Activated T-cell treated with anti-CD3 and anti-CD28 coated beads, Interleukin-2, amount 50 U/mL, for 72 hours (primary cell): ENCODE measurements at regions not wholly inside any gene's neighbourhood (a gene's known extent, or its start where the extent isn't known, plus 50 kb on each side); places are given as distances from the start of the nearest gene placed in this dataset.
A peak's percentile ranks its signal among the peaks of the same experiment; 100 is the strongest.

ENCODE experiments used
- ATAC-seq, 2 donors: fragments of 150-1000 bp; cut with Tn5 transposase; replicated peaks in 1 of 2; 2 replicates each; pipeline ENCODE4 v1.10.0; 2021; ENCODE audit warnings: moderate library complexity in 2 of 2, mild to moderate bottlenecking in 1 of 2
- DNase-seq, 2 donors: peaks; one replicate each; pipeline ENCODE4 v3.0.0; 2021 to 2022; ENCODE audit warnings: mixed read lengths in 1 of 2
- H3K27ac Mint-ChIP-seq: one replicate; pipeline ENCODE4 v1.8.0; 2022; ENCODE audit warnings: mild to moderate bottlenecking, moderate library complexity, mixed read lengths
- H3K27me3 Mint-ChIP-seq: one replicate; pipeline ENCODE4 v1.8.0; 2022; ENCODE audit warnings: low read depth, mixed read lengths
- H3K36me3 Mint-ChIP-seq, 2 donors: one replicate each; pipeline ENCODE4 v1.8.0; 2022; ENCODE audit warnings: mixed read lengths in 2 of 2, mild to moderate bottlenecking in 1 of 2; ENCODE audit not compliant: insufficient read depth in 2 of 2
- H3K4me1 Mint-ChIP-seq: one replicate; pipeline ENCODE4 v1.8.0; 2022; ENCODE audit warnings: low read depth, mixed read lengths
- H3K4me3 Mint-ChIP-seq, 2 donors: one replicate each; pipeline ENCODE4 v1.8.0; 2022; ENCODE audit warnings: mild to moderate bottlenecking in 2 of 2, mixed read lengths in 2 of 2, moderate library complexity in 2 of 2
- H3K9me3 Mint-ChIP-seq, 2 donors: one replicate each; pipeline ENCODE4 v1.8.0; 2022; ENCODE audit warnings: mixed read lengths in 2 of 2

- Mint-ChIP-seq H3K27ac (no peak overlapping the region), H3K36me3 (no peaks in the 10 kb centered on the region), H3K9me3 (peaks cover 0 to 2% of the 10 kb centered on the region in 2 donors), H3K4me1 (no peaks in the 10 kb centered on the region), H3K4me3 (no peak overlapping the region), H3K27me3 (no peaks in the 10 kb centered on the region)
- DNase-seq (no peak), ATAC-seq (no peak)
These were observed 328.6 kb upstream of the SYNCRIP start for GRCh38 chr6:85971238-85971637.

GRCh38 chr6:85966828-85967227 is 324.1 kb upstream of the SYNCRIP start:
- H3K9me3 Mint-ChIP-seq = no peaks in the 10 kb centered on the region
- ATAC-seq (no peak), DNase-seq (no peak)
- no peak overlapping the region for H3K4me3 Mint-ChIP-seq
- no peaks in the 10 kb centered on the region for H3K27me3 Mint-ChIP-seq
- H3K27ac Mint-ChIP-seq = no peak overlapping the region
- H3K4me1 Mint-ChIP-seq = no peaks in the 10 kb centered on the region
- H3K36me3 Mint-ChIP-seq = no peaks in the 10 kb centered on the region

- H3K9me3 Mint-ChIP-seq = peaks cover 0 to 5% of the 10 kb centered on the region in 2 donors
- no peaks in the 10 kb centered on the region for H3K4me1 Mint-ChIP-seq
These were observed 319.1 kb upstream of the SYNCRIP start for GRCh38 chr6:85961746-85962145.

GRCh38 chr6:85961125-85961524 is 318.4 kb upstream of the SYNCRIP start:
- ATAC-seq = no peak
- Mint-ChIP-seq H3K4me3 (no peak overlapping the region), H3K27ac (no peak overlapping the region), H3K9me3 (peaks cover under 1 to 5% of the 10 kb centered on the region in 2 donors), H3K36me3 (no peaks in the 10 kb centered on the region), H3K27me3 (no peaks in the 10 kb centered on the region), H3K4me1 (no peaks in the 10 kb centered on the region)
- no peak for DNase-seq

More at GRCh38 chr6:85961746-85962145, 319.1 kb upstream of the SYNCRIP start:
- no peak overlapping the region for H3K27ac Mint-ChIP-seq
- ATAC-seq = no peak
- no peak for DNase-seq
- H3K36me3 Mint-ChIP-seq = no peaks in the 10 kb centered on the region
- H3K27me3 Mint-ChIP-seq = no peaks in the 10 kb centered on the region
- H3K4me3 Mint-ChIP-seq = no peak overlapping the region

- ATAC-seq (no peak), DNase-seq (no peak)
- Mint-ChIP-seq H3K4me3 (no peak overlapping the region), H3K27ac (no peak overlapping the region), H3K4me1 (no peaks in the 10 kb centered on the region), H3K36me3 (no peaks in the 10 kb centered on the region), H3K9me3 (peaks cover 4% of the 10 kb centered on the region in 2 donors), H3K27me3 (no peaks in the 10 kb centered on the region)
These were observed 305.8 kb upstream of the SYNCRIP start for GRCh38 chr6:85948481-85948880.

- Mint-ChIP-seq H3K27me3 (no peaks in the 10 kb centered on the region), H3K4me3 (no peak overlapping the region), H3K27ac (no peak overlapping the region), H3K4me1 (no peaks in the 10 kb centered on the region), H3K9me3 (peaks cover 0 to 4% of the 10 kb centered on the region in 2 donors), H3K36me3 (no peaks in the 10 kb centered on the region)
- ATAC-seq = no peak
- no peak for DNase-seq
These were observed 302.9 kb upstream of the SYNCRIP start for GRCh38 chr6:85945459-85946185.

- peaks cover 0 to 2% of the 10 kb centered on the region in 2 donors for H3K9me3 Mint-ChIP-seq
- DNase-seq (no peak), ATAC-seq (no peak)
- H3K4me1 Mint-ChIP-seq = no peaks in the 10 kb centered on the region
- no peaks in the 10 kb centered on the region for H3K27me3 Mint-ChIP-seq
- H3K36me3 Mint-ChIP-seq = no peaks in the 10 kb centered on the region
- H3K4me3 Mint-ChIP-seq = no peak overlapping the region
- H3K27ac Mint-ChIP-seq = no peak overlapping the region
These were observed 302.1 kb upstream of the SYNCRIP start for GRCh38 chr6:85944776-85945175.

- Mint-ChIP-seq H3K4me1 (no peaks in the 10 kb centered on the region), H3K27me3 (no peaks in the 10 kb centered on the region), H3K9me3 (peaks cover 0 to 2% of the 10 kb centered on the region in 2 donors), H3K36me3 (no peaks in the 10 kb centered on the region), H3K27ac (no peak overlapping the region), H3K4me3 (no peak overlapping the region)
- DNase-seq (no peak), ATAC-seq (no peak)
These were observed 300.2 kb upstream of the SYNCRIP start for GRCh38 chr6:85942844-85943243.

- Mint-ChIP-seq H3K36me3 (peaks cover 0 to 1% of the 10 kb centered on the region in 2 donors), H3K9me3 (peaks cover 5 to 8% of the 10 kb centered on the region in 2 donors), H3K27ac (no peak overlapping the region), H3K27me3 (no peaks in the 10 kb centered on the region), H3K4me3 (no peak overlapping the region), H3K4me1 (no peaks in the 10 kb centered on the region)
- ATAC-seq (no peak), DNase-seq (no peak)
These were observed 294.2 kb upstream of the SYNCRIP start for GRCh38 chr6:85936916-85937315.

GRCh38 chr6:85923013-85923430 is 280.3 kb upstream of the SYNCRIP start:
- H3K4me3 Mint-ChIP-seq = no peak overlapping the region
- H3K36me3 Mint-ChIP-seq = no peaks in the 10 kb centered on the region
- H3K9me3 Mint-ChIP-seq = no peaks in the 10 kb centered on the region
- ATAC-seq (peak; percentile 53 to 57), DNase-seq (peak in 1 of 2 donors; percentile 25)
- H3K27ac Mint-ChIP-seq = no peak overlapping the region
- no peaks in the 10 kb centered on the region for H3K27me3 Mint-ChIP-seq
- H3K4me1 Mint-ChIP-seq = no peaks in the 10 kb centered on the region

GRCh38 chr6:85920782-85921181 is 278.1 kb upstream of the SYNCRIP start:
- no peaks in the 10 kb centered on the region for H3K36me3 Mint-ChIP-seq
- no peaks in the 10 kb centered on the region for H3K9me3 Mint-ChIP-seq
- no peaks in the 10 kb centered on the region for H3K4me1 Mint-ChIP-seq
- DNase-seq = no peak
- ATAC-seq = no peak
- H3K27me3 Mint-ChIP-seq = no peaks in the 10 kb centered on the region
- H3K27ac Mint-ChIP-seq = no peak overlapping the region
- H3K4me3 Mint-ChIP-seq = no peak overlapping the region

GRCh38 chr6:85917522-85917921 is 274.8 kb upstream of the SYNCRIP start:
- no peaks in the 10 kb centered on the region for H3K36me3 Mint-ChIP-seq
- no peaks in the 10 kb centered on the region for H3K4me1 Mint-ChIP-seq
- no peak overlapping the region for H3K27ac Mint-ChIP-seq
- no peak overlapping the region for H3K4me3 Mint-ChIP-seq
- DNase-seq (no peak), ATAC-seq (no peak)
- H3K27me3 Mint-ChIP-seq = no peaks in the 10 kb centered on the region
- no peaks in the 10 kb centered on the region for H3K9me3 Mint-ChIP-seq

- no peak for ATAC-seq
- Mint-ChIP-seq H3K9me3 (peaks cover 1 to 2% of the 10 kb centered on the region in 2 donors), H3K4me1 (no peaks in the 10 kb centered on the region), H3K36me3 (no peaks in the 10 kb centered on the region), H3K4me3 (no peak overlapping the region), H3K27me3 (no peaks in the 10 kb centered on the region), H3K27ac (no peak overlapping the region)
- no peak for DNase-seq
These were observed 270.3 kb upstream of the SYNCRIP start for GRCh38 chr6:85913001-85913400.

GRCh38 chr6:85912582-85912981 is 269.9 kb upstream of the SYNCRIP start:
- DNase-seq = no peak
- no peak overlapping the region for H3K27ac Mint-ChIP-seq

More at GRCh38 chr6:85912582-85912981, 269.9 kb upstream of the SYNCRIP start:
- ATAC-seq = no peak
- no peaks in the 10 kb centered on the region for H3K4me1 Mint-ChIP-seq
- no peaks in the 10 kb centered on the region for H3K27me3 Mint-ChIP-seq
- no peak overlapping the region for H3K4me3 Mint-ChIP-seq
- no peaks in the 10 kb centered on the region for H3K36me3 Mint-ChIP-seq
- peaks cover 2% of the 10 kb centered on the region in 2 donors for H3K9me3 Mint-ChIP-seq
